ENCODE measurements at regions not wholly inside any gene's neighbourhood (a gene's known extent, or its start where the extent isn't known, plus 50 kb on each side); places are given as distances from the start of the nearest gene placed in this dataset.

GRCh38 chrX:5057786-5058185, 1170.9 kb downstream of the NLGN4X start:
- Histone ChIP-seq H3K36me3 (ENCODE audit: control insufficient read depth, insufficient read depth, low read length) (no peaks in the 10 kb centered on the region), H3K9ac (no peak overlapping the region), H2AFZ (no peak overlapping the region), H3K27me3 (ENCODE audit: control insufficient read depth, insufficient read depth, low read length) (no peaks in the 10 kb centered on the region), H3K4me3 (ENCODE audit: low read depth, low read length) (no peak overlapping the region), H3K79me2 (no peaks in the 10 kb centered on the region), H3K27ac (no peak overlapping the region), H3K9me3 (ENCODE audit: control insufficient read depth, low read length) (no peaks in the 10 kb centered on the region), H3K4me2 (ENCODE audit: low read length) (no peak overlapping the region), H3K4me1 (no peaks in the 10 kb centered on the region)
- TF ChIP-seq, protein P1, sequence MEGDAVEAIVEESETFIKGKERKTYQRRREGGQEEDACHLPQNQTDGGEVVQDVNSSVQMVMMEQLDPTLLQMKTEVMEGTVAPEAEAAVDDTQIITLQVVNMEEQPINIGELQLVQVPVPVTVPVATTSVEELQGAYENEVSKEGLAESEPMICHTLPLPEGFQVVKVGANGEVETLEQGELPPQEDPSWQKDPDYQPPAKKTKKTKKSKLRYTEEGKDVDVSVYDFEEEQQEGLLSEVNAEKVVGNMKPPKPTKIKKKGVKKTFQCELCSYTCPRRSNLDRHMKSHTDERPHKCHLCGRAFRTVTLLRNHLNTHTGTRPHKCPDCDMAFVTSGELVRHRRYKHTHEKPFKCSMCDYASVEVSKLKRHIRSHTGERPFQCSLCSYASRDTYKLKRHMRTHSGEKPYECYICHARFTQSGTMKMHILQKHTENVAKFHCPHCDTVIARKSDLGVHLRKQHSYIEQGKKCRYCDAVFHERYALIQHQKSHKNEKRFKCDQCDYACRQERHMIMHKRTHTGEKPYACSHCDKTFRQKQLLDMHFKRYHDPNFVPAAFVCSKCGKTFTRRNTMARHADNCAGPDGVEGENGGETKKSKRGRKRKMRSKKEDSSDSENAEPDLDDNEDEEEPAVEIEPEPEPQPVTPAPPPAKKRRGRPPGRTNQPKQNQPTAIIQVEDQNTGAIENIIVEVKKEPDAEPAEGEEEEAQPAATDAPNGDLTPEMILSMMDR (IDR thresholded peaks at IDR 0.05): no peak

- TF ChIP-seq, protein P1 (IDR thresholded peaks at IDR 0.05): no peak
- Histone ChIP-seq H2AFZ (no peak overlapping the region), H3K79me2 (no peaks in the 10 kb centered on the region), H3K4me2 (ENCODE audit: low read length) (no peak overlapping the region), H3K9ac (no peak overlapping the region), H3K4me1 (no peaks in the 10 kb centered on the region), H3K27me3 (ENCODE audit: control insufficient read depth, insufficient read depth, low read length) (no peaks in the 10 kb centered on the region), H3K27ac (no peak overlapping the region), H3K9me3 (ENCODE audit: control insufficient read depth, low read length) (no peaks in the 10 kb centered on the region), H3K36me3 (ENCODE audit: control insufficient read depth, insufficient read depth, low read length) (no peaks in the 10 kb centered on the region), H3K4me3 (ENCODE audit: low read depth, low read length) (no peak overlapping the region)
Observed at GRCh38 chrX:5054852-5055251, 1173.8 kb downstream of the NLGN4X start.

DNA sequence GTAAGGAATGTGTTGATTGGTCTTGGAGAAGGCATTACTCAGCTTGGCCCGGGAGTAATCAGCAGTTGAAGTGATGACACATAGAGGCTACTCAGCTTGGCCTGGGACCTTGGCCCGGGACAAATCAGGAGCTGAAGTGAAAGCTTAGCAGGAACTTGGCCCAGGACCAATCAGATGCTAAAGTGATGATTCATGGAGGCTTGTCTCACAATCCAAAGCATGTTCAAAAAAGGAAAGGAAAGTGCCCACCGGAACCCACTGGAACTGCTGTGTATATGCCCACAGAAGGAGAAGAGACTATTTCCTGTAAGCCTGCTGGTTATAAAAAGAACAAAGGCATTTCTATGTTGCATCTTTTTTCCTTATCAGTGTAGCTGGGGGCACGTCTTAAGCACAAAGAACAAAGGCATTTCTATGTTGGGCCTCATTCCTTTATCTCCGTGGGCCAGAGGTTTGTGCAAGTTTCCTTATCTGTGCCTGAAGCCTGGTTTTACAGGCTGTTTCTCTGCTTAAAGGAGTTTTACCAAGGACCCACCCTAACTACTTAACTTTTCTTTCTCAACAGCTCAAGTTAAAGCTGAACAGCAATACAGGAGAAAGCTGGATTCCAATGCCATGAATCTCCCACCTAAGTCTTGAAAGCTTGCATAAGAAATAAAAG, 1176.7 kb downstream of the NLGN4X start:
- no peak overlapping the region for H3K27ac ChIP-seq
- H3K9ac ChIP-seq: no peak overlapping the region
- no peak overlapping the region for H3K4me3 ChIP-seq (ENCODE audit: low read depth, low read length)
- no peaks in the 10 kb centered on the region for H3K36me3 ChIP-seq (ENCODE audit: control insufficient read depth, insufficient read depth, low read length)
- H3K9me3 ChIP-seq (ENCODE audit: control insufficient read depth, low read length): no peaks in the 10 kb centered on the region
- TF ChIP-seq, protein P1 (IDR thresholded peaks at IDR 0.05): no peak
- H3K27me3 ChIP-seq (ENCODE audit: control insufficient read depth, insufficient read depth, low read length): no peaks in the 10 kb centered on the region
- H2AFZ ChIP-seq: no peak overlapping the region
- H3K79me2 ChIP-seq: no peaks in the 10 kb centered on the region
- H3K4me1 ChIP-seq: no peaks in the 10 kb centered on the region
- peak overlapping the region; percentile 12 for H3K4me2 ChIP-seq (ENCODE audit: low read length)

GRCh38 chrX:5042563-5042962, 1186.1 kb downstream of the NLGN4X start:
- Histone ChIP-seq H3K4me2 (ENCODE audit: low read length) (no peak overlapping the region), H3K9me3 (ENCODE audit: control insufficient read depth, low read length) (no peaks in the 10 kb centered on the region), H2AFZ (no peak overlapping the region), H3K4me1 (no peaks in the 10 kb centered on the region), H3K36me3 (ENCODE audit: control insufficient read depth, insufficient read depth, low read length) (no peaks in the 10 kb centered on the region), H3K4me3 (ENCODE audit: low read depth, low read length) (no peak overlapping the region), H3K79me2 (no peaks in the 10 kb centered on the region), H3K27ac (no peak overlapping the region), H3K27me3 (ENCODE audit: control insufficient read depth, insufficient read depth, low read length) (no peaks in the 10 kb centered on the region), H3K9ac (no peak overlapping the region)
- TF ChIP-seq, protein P1 (IDR thresholded peaks at IDR 0.05): no peak

- Histone ChIP-seq H3K4me1 (no peaks in the 10 kb centered on the region), H3K79me2 (no peaks in the 10 kb centered on the region), H3K4me3 (ENCODE audit: low read depth, low read length) (no peak overlapping the region), H3K27ac (no peak overlapping the region), H3K36me3 (ENCODE audit: control insufficient read depth, insufficient read depth, low read length) (no peaks in the 10 kb centered on the region), H3K4me2 (ENCODE audit: low read length) (no peak overlapping the region), H3K27me3 (ENCODE audit: control insufficient read depth, insufficient read depth, low read length) (no peaks in the 10 kb centered on the region), H3K9me3 (ENCODE audit: control insufficient read depth, low read length) (no peaks in the 10 kb centered on the region), H2AFZ (no peak overlapping the region), H3K9ac (no peak overlapping the region)
- TF ChIP-seq, protein P1 (IDR thresholded peaks at IDR 0.05): no peak
Observed at GRCh38 chrX:5031792-5032191, 1196.9 kb downstream of the NLGN4X start.

All from parathyroid adenoma (tissue), 2 donors.